GM18505 (cell line): ENCODE measurements at regions not wholly inside any gene's neighbourhood (a gene's known extent, or its start where the extent isn't known, plus 50 kb on each side); places are given as distances from the start of the nearest gene placed in this dataset.
"Not testable (repeated sequence)": the region's sequence is repeated elsewhere in the genome, so short reads cannot be mapped to it uniquely, and the experiment has no call there.

Experiments used
- ATAC-seq: cut with Tn5 transposase; IDR thresholded peaks from one replicate; pipeline ENCODE4 v1.9.1; 2021; ENCODE audit not compliant: unreplicated experiment
- POLR2A ChIP-seq: IDR thresholded peaks from 4 replicates; pipeline ENCODE4 v1.6.1; 2011; ENCODE audit warnings: borderline replicate concordance; ENCODE audit not compliant: insufficient read depth, insufficient read length; ENCODE audit errors: extremely low read depth

DNA sequence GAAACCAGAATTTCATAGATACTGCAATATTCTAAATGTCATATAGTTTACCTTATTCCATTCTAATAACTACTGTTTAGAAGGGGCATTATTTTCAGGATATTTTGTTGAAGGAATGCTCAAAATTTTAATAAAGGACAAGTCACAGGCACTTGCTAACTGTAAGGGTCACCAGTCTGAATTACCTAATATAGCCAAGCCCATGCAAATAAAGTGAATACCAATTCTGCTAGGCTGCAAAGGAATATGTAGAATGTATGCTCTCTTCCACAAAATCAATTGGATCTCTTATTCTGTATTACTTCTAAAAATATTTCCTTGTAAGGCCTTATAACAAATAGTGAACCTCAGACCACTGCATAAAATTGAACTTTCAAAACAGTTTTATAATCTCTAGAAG is 52.3 kb upstream of the FAT4 start:
- ATAC-seq, result no peak
- no peak for TF ChIP-seq POLR2A

DNA sequence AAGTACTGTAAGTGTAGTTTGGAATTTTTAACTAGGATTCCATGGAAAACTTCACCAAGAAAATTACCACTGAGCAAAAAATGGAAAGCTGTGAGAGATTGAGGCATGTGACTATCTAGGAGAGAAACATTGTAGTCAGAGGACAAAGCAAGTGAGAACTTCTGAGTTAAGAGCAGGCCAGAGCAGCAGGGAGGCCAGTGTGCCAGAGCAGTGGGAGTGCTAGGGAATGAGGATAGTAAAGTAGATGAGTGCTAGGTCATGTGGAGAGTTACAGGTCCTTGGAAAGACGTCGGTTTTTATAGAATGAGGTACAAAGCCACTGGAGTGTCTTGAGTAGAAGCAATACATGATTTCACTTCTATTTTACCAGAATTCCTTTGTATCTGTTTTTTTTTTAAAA is 52.7 kb upstream of the FAT4 start:
- TF ChIP-seq POLR2A, result no peak
- no peak for ATAC-seq

DNA sequence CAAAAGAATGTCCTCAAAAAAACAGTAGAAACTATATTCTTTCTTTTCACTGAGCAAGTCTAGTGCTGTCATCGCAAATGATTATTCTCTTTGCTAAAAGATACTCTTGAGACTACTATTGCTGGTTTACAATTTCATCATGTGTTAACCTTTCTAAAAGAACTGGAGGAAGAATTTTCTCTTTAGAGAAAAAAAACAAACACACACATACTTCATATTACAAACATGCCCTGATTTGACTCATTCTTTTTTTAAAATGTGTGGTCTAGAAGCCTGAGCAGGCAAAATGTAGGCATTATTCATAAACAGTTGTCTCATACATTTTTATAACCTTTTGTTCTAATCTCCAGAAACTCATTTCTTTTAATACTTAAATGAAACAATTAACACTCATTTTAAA is 60.6 kb upstream of the FAT4 start:
- ATAC-seq, result no peak
- TF ChIP-seq POLR2A, result no peak

DNA sequence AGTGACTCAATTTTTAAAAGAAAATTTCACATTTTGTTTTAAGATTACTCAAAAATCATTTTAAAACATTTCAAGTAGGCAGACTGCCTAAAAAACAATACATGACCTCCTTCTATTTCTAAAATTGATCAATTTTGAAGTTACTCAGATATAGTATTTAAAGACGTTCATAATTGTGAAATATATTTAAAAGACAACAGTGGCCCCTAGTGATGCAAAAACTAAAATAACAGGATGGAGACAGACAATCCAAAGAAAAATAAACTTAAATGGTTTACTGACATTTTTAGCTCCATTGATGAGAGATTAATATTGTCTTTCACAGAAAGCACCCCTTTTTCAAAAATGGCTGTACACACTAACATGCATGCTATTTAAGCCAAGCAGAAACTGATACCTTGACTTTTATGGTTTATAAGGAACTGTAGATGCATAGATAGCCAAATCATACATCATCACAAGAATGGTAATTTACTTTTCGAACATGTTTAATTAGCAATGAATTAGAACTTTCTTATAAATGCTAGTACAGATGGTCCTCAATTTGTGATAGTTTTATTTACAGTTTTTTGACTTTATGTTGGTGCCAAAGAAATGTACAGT is 69.8 kb upstream of the FAT4 start:
- ATAC-seq, result no peak
- no peak for TF ChIP-seq POLR2A

DNA sequence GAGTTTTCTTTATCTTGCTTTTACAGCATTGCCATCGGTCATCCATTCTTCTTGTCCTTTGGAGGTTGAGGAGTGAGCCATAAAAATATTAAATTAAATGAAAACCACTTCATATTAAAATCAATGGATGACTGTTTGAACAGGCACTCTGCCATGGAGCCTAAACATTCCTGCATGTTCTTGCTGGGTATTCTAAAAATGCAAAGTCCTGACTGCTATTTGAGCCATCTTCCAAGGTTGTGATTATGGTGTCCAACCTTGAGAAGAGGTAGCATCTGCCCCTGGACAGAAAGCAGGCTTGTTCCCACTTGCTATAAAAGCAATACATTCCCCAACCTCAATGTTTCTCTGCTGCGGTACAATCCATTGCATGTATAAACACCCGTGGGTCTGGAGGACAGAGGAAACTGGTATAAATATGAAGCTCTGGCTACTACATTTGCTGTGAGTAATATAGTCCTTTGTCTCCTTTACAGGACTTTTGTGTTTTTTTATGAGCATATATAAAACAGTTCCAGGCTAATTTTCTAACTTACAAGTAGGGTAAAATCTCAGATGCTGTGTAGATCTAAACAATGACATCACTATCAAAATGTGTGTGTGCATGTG is 70.9 kb upstream of the FAT4 start:
- ATAC-seq, result no peak
- TF ChIP-seq POLR2A, result no peak

- TF ChIP-seq POLR2A, result no peak
- ATAC-seq, result no peak
Observed at GRCh38 chr4:125235971-125236370, 78.8 kb upstream of the FAT4 start.

GRCh38 chr4:125231661-125232060 is 83.1 kb upstream of the FAT4 start:
- ATAC-seq, result no peak

GRCh38 chr4:125229596-125230058 is 85.1 kb upstream of the FAT4 start:
- no peak for TF ChIP-seq POLR2A
- no peak for ATAC-seq

More at GRCh38 chr4:125231661-125232060, 83.1 kb upstream of the FAT4 start:
- no peak for TF ChIP-seq POLR2A

- TF ChIP-seq POLR2A, result no peak
- no peak for ATAC-seq
Observed at GRCh38 chr4:125225806-125226205, 88.9 kb upstream of the FAT4 start.

GRCh38 chr4:125200556-125200955 is 114.2 kb upstream of the FAT4 start:
- no peak for TF ChIP-seq POLR2A
- no peak for ATAC-seq

- no peak for ATAC-seq
- TF ChIP-seq POLR2A, result no peak
Observed at GRCh38 chr4:125198916-125199315, 115.8 kb upstream of the FAT4 start.

- ATAC-seq, result not testable (repeated sequence)
Observed at GRCh38 chr4:125191874-125192459, 122.8 kb upstream of the FAT4 start.

DNA sequence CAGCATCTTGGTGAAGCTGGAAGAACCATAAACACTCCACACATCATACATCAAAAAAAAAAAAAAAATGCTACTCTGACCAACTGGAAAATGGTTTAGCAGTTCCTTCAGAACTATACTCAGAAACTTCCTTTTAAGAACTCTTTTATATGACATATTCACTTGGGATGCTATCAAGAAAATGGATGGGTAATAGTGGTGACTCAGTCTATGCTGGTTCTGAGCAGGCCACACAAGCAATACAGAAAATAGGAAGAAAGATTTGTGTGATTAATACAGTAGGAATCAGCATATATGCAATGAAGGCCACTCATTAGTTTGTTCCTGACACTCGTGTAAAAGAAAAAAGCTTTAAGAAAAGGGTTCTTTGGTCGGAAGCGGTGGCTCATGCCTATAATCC is 123.5 kb upstream of the FAT4 start:
- ATAC-seq, result no peak
- TF ChIP-seq POLR2A, result no peak
